KOPT-K1 (cell line): ENCODE measurements at regions not wholly inside any gene's neighbourhood (a gene's known extent, or its start where the extent isn't known, plus 50 kb on each side); places are given as distances from the start of the nearest gene placed in this dataset.
A peak's percentile ranks its signal among the peaks of the same experiment; 100 is the strongest.

Source experiments
- H3K27ac ChIP-seq: fragments of 200-600 bp; sonication (generic); 2 replicates; pipeline ENCODE4 v1.5.1; 2016; ENCODE audit warnings: antibody characterized with exemption, mild to moderate bottlenecking, low read depth, low read length; ENCODE audit not compliant: poor library complexity, severe bottlenecking
- H3K36me3 ChIP-seq: fragments of 200-600 bp; sonication (generic); 2 replicates; pipeline ENCODE4 v1.5.1; 2017; ENCODE audit warnings: antibody characterized with exemption, mild to moderate bottlenecking, low read length, moderate library complexity; ENCODE audit not compliant: insufficient read depth
- H3K9me3 ChIP-seq: fragments of 200-600 bp; sonication (generic); 2 replicates; pipeline ENCODE4 v1.5.1; 2017; ENCODE audit warnings: antibody characterized with exemption, low read length, mild to moderate bottlenecking; ENCODE audit not compliant: insufficient read depth, poor library complexity, severe bottlenecking

- Histone ChIP-seq H3K27ac (no peak overlapping the region), H3K9me3 (no peaks in the 10 kb centered on the region), H3K36me3 (no peaks in the 10 kb centered on the region)
Observed at GRCh38 chr16:54724346-54724925, 206.2 kb upstream of the IRX5 start.

DNA sequence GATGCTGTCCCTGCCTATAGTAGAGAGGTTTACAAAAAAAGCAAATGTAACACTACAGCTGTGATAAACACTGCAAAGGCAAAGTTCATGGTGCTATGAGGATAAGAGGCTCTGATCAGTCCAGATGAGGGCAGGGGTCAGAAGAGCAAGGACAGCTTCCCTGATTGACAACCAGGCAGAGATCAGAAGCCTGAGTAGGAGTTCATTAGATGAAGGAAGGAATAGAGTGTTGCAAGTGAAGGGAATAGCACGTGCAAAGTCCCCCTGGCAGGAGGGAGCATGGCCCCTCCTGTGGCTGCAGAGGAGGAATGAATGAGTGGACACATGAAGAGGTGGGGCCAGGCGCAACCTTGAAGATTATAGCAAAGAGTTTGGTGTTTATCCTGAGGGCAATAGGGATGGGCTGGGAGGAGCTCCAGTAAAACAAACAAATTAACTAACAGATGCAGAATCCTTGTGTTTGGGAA is 208.4 kb upstream of the IRX5 start:
- Histone ChIP-seq H3K36me3 (no peaks in the 10 kb centered on the region), H3K9me3 (no peaks in the 10 kb centered on the region), H3K27ac (no peak overlapping the region)

DNA sequence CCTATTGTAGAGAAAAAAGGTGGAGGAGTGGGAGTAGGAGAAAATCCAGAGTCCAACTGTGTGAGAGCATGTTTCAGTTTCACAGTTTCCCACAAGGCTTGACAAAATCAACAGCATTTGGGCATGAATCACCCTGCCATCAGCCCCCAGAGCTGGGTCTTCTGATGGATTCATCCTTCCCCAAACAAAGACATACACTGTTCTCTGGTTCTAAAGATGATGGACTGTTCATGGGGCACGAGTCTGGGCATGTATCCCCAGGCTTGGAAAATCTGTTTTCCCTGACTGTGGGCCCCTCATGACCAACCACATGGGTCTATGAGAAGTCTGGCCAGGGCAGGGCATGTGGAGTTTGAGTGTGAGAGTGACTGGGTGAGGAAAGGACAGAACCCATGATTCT is 210.4 kb upstream of the IRX5 start:
- Histone ChIP-seq H3K9me3 (no peaks in the 10 kb centered on the region), H3K27ac (no peak overlapping the region), H3K36me3 (no peaks in the 10 kb centered on the region)

DNA sequence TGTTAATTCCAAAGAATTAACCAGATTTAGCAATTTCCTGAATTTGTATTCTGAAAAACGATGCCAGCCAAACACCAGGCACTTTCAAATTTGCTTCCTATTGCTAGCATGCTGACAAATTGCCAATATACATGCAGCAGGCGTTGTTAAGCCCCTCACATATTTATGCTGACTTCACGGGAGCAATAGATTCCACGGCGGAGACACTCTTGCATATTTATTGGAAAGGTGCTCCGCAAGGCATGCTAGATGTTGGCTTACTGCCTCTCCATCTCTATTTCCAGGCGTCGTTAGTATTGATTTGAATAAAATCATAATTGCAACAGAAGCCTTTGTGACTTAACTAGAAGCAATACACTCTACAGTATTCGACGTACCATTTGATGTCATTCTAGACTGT is 211.0 kb upstream of the IRX5 start:
- Histone ChIP-seq H3K9me3 (no peaks in the 10 kb centered on the region), H3K27ac (no peak overlapping the region), H3K36me3 (no peaks in the 10 kb centered on the region)

GRCh38 chr16:54718376-54718775 is 212.3 kb upstream of the IRX5 start:
- no peaks in the 10 kb centered on the region for H3K36me3 ChIP-seq
- no peaks in the 10 kb centered on the region for H3K9me3 ChIP-seq
- H3K27ac ChIP-seq, result no peak overlapping the region

DNA sequence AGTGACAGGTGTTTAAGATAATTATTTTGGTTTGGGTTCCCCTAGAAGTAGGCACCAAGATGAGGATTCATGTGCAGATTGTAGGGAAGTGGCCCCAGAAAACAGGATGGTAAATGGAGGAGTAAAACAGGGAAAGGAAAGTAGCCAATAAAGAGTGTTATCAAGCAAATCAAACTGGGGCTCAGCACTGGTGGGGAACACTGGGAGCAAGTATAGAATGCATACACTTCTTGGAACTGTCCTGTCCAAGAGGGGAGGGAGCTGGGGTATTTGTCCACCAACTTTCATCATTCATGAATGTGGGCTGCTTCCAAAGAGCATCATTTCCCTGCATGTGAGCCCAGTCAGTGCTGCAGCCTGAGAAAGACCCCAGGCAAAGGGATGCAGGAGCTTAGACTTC is 215.7 kb upstream of the IRX5 start:
- H3K36me3 ChIP-seq, result no peaks in the 10 kb centered on the region
- H3K27ac ChIP-seq, result no peak overlapping the region
- H3K9me3 ChIP-seq, result no peaks in the 10 kb centered on the region

DNA sequence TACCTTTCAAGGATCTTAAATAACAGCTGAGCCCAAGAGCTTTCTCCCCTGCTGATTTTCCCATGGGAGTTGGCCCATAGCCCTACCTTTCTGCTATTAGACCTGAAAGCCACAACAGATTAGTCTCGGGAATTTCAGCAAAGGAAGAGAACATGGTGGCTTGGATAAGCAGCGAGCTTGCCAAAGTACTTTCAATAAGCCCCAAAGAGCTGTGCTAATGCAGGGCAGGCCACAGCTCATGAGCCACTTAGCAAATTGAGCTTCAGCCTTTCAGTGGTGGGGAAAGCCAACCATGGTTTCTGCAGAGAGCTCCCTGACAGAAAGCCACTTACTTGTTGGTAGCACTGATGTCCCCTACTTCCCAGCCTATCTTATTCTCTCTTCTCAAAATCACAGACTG is 217.8 kb upstream of the IRX5 start:
- H3K9me3 ChIP-seq, result no peaks in the 10 kb centered on the region
- H3K36me3 ChIP-seq, result no peaks in the 10 kb centered on the region
- no peak overlapping the region for H3K27ac ChIP-seq

GRCh38 chr16:54707813-54708212 is 222.9 kb upstream of the IRX5 start:
- H3K9me3 ChIP-seq, result no peaks in the 10 kb centered on the region
- H3K36me3 ChIP-seq, result no peaks in the 10 kb centered on the region
- no peak overlapping the region for H3K27ac ChIP-seq

DNA sequence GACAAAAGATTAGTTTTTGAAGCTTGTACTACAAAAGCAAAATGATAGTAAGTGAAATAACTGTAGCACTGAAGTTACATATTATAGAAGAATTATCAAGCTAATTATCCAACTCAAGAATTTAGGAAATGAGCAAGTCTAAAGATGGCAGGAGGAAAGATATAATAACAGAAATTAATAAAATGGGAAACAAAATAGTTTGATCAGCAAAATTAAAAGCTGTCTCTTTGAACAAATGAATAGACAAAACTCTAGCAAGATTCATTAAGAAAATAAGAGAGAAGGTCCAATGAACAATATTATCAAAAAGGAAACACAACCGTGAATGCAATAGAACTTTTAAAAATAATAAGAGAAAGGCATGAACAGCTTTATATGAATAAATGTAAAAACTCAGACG is 224.3 kb upstream of the IRX5 start:
- Histone ChIP-seq H3K36me3 (no peaks in the 10 kb centered on the region), H3K9me3 (no peaks in the 10 kb centered on the region)

GRCh38 chr16:54703339-54703738 is 227.3 kb upstream of the IRX5 start:
- H3K27ac ChIP-seq, result peak overlapping the region; percentile 67
- no peaks in the 10 kb centered on the region for H3K9me3 ChIP-seq
- H3K36me3 ChIP-seq, result no peaks in the 10 kb centered on the region

More for the DNA sequence above, 224.3 kb upstream of the IRX5 start:
- no peak overlapping the region for H3K27ac ChIP-seq

DNA sequence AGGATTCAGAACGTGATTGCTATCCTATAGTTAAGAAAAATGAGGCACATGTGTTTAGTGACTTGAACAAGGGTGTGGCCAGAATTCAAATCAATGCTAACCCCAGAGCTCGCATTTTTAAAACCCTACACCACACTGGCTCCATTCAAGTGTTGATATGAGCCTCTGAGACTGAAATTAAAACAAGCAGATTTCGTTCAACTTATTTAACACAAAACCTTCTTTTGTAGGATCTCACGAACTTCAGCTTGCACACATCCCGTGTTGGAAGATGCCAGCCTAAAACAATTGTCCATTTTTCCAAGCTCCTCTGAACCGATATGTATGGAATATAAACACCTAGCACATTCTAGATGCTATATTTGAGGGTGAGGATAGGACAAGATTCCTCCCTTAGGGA is 231.0 kb upstream of the IRX5 start:
- H3K27ac ChIP-seq, result no peak overlapping the region
- no peaks in the 10 kb centered on the region for H3K9me3 ChIP-seq

GRCh38 chr16:54697677-54698076 is 233.0 kb upstream of the IRX5 start:
- H3K36me3 ChIP-seq, result no peaks in the 10 kb centered on the region
- H3K27ac ChIP-seq, result no peak overlapping the region
- H3K9me3 ChIP-seq, result no peaks in the 10 kb centered on the region

More for the DNA sequence above, 231.0 kb upstream of the IRX5 start:
- H3K36me3 ChIP-seq, result no peaks in the 10 kb centered on the region

DNA sequence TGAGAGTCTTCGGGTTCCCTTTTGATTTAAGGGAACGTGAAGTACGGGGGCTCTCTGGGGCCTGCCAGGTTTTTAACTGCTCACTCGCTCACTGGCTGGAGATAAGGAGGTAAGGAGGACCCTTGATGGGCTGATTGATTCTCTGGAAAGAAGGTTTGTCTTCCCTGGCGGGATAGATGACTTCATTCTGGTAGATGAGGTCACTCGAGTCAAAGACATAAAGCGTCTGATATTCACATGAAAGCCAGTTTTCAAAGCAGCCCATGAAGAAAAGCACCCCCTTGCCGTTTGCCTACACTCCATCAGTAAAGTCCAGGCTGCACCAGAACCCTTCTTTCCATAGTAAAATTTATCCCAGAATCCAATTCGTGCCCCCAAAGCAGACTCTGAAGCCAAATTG is 233.7 kb upstream of the IRX5 start:
- no peak overlapping the region for H3K27ac ChIP-seq
- H3K36me3 ChIP-seq, result no peaks in the 10 kb centered on the region
- no peaks in the 10 kb centered on the region for H3K9me3 ChIP-seq

DNA sequence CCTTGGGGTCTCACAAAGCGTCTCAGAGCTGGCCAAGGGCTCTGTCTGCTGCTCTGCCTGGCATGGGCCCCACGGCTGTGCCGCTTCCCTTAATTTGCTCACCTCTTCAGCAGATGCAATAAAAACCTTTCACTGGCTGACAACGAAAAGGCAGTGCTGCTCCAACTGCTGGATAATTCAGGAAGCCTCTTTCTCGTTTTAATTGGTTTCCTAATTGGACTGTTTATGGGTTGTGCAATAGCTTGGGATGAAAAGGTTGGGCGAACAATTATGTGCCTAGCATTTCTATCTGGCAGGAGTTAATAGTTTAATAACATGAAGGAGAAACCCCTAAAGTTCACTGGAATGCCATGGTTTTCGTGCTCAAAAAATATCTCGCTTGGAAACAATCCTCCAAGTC is 234.1 kb upstream of the IRX5 start:
- no peaks in the 10 kb centered on the region for H3K9me3 ChIP-seq
- H3K27ac ChIP-seq, result no peak overlapping the region
- no peaks in the 10 kb centered on the region for H3K36me3 ChIP-seq

DNA sequence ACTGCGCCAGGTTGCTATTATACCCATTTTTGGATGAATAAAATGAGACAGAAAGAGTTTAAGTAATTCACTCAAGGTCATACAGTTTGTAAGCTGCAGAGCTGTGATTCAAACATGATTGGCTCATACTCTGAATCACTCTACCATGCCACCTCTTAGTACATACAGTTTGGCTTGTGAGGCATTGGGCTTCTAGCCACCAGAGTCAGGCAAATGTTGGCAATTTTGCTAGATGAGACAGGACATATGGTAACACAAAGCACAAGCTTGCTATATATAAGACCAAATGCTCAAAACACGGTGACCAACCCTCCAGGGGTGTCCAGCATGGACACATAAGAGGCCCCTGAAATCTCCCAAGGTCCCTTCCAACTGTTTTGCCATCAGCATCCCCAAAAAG is 236.0 kb upstream of the IRX5 start:
- Histone ChIP-seq H3K36me3 (no peaks in the 10 kb centered on the region), H3K9me3 (no peaks in the 10 kb centered on the region), H3K27ac (no peak overlapping the region)

- no peaks in the 10 kb centered on the region for H3K36me3 ChIP-seq
- no peak overlapping the region for H3K27ac ChIP-seq
- H3K9me3 ChIP-seq, result no peaks in the 10 kb centered on the region
Observed at GRCh38 chr16:54693864-54694263, 236.8 kb upstream of the IRX5 start.
